Activated B cell treated with CpG ODN at 0.5 μM for 24 hours (primary cell): ENCODE measurements at regions not wholly inside any gene's neighbourhood (a gene's known extent, or its start where the extent isn't known, plus 50 kb on each side); places are given as distances from the start of the nearest gene placed in this dataset.

ENCODE experiments used
- ATAC-seq: fragments of 200-7000 bp; cut with Tn5 transposase; one replicate; pipeline ENCODE4 v1.10.0; 2021; ENCODE audit warnings: low read depth, mild to moderate bottlenecking, moderate library complexity
- CTCF ChIA-PET: fragments of 350-600 bp; sonication (Branson Sonifier 250); formaldehyde crosslinking; loops from one replicate; lab custom pipeline; 2021; ENCODE audit warnings: antibody characterized with exemption; lab: Charles Lee
- POLR2A ChIA-PET: fragments of 350-600 bp; sonication (Branson Sonifier 250); formaldehyde crosslinking; loops from one replicate; lab custom pipeline; 2021; ENCODE audit warnings: antibody characterized with exemption; lab: Charles Lee
- DNase-seq: peaks from one replicate; pipeline ENCODE4 v3.0.0; 2022
- H3K27ac Mint-ChIP-seq: one replicate; pipeline ENCODE4 v1.8.0; 2020; ENCODE audit warnings: mixed read lengths
- H3K27me3 Mint-ChIP-seq: one replicate; pipeline ENCODE4 v1.8.0; 2021; ENCODE audit warnings: mixed read lengths
- H3K36me3 Mint-ChIP-seq: one replicate; pipeline ENCODE4 v1.8.0; 2021; ENCODE audit warnings: low read depth, mixed read lengths
- H3K4me1 Mint-ChIP-seq: one replicate; pipeline ENCODE4 v1.8.0; 2021; ENCODE audit warnings: mixed read lengths
- H3K4me3 Mint-ChIP-seq: one replicate; pipeline ENCODE4 v1.8.0; 2020; ENCODE audit warnings: mild to moderate bottlenecking, mixed read lengths
- H3K9me3 Mint-ChIP-seq: one replicate; pipeline ENCODE4 v1.8.0; 2020; ENCODE audit warnings: mixed read lengths
- CTCF ChIP-seq: fragments of 200-600 bp; IDR thresholded peaks from one replicate; pipeline ENCODE4 v1.8.0; 2022; ENCODE audit warnings: antibody characterized with exemption, mild to moderate bottlenecking
- intact Hi-C: fragments of 100-400 bp; cut with micrococcal nuclease; formaldehyde crosslinking; loops from one replicate; pipeline ENCODE4 v1.15.1; 2024

- no peak for ATAC-seq
- H3K9me3 Mint-ChIP-seq, result peaks cover 3% of the 10 kb centered on the region
- TF ChIP-seq CTCF, result no peak
- H3K4me3 Mint-ChIP-seq, result no peak overlapping the region
- intact Hi-C loops, result no loop called here
- no peaks in the 10 kb centered on the region for H3K27me3 Mint-ChIP-seq
- POLR2A ChIA-PET, result interaction anchor here (0.6 kb wide), 1 partner anchor 248 kb away, joined by 4 read pairs; no protein-coding TSS in a partner anchor
- H3K4me1 Mint-ChIP-seq, result no peaks in the 10 kb centered on the region
- no peak for DNase-seq
- no peak overlapping the region for H3K27ac Mint-ChIP-seq
- no peaks in the 10 kb centered on the region for H3K36me3 Mint-ChIP-seq
- CTCF ChIA-PET, result no interaction called here
Observed at GRCh38 chr18:61006687-61007224, 326.5 kb upstream of the CDH20 start.

- peaks cover 4% of the 10 kb centered on the region for H3K9me3 Mint-ChIP-seq
- intact Hi-C loops, result no loop called here
- ATAC-seq, result no peak
Observed at GRCh38 chr18:61019338-61020301, 313.6 kb upstream of the CDH20 start.

GRCh38 chr18:61025596-61025995 is 307.6 kb upstream of the CDH20 start:
- H3K4me3 Mint-ChIP-seq, result no peak overlapping the region
- DNase-seq (no peak), ATAC-seq (no peak)
- H3K27ac Mint-ChIP-seq, result no peak overlapping the region
- no peaks in the 10 kb centered on the region for H3K4me1 Mint-ChIP-seq
- intact Hi-C loops, result no loop called here
- peaks cover 6% of the 10 kb centered on the region for H3K9me3 Mint-ChIP-seq
- ChIA-PET POLR2A (no interaction called here), CTCF (no interaction called here)
- H3K36me3 Mint-ChIP-seq, result no peaks in the 10 kb centered on the region
- no peak for TF ChIP-seq CTCF
- H3K27me3 Mint-ChIP-seq, result no peaks in the 10 kb centered on the region

More at GRCh38 chr18:61019338-61020301, 313.6 kb upstream of the CDH20 start:
- ChIA-PET POLR2A (no interaction called here), CTCF (no interaction called here)
- Mint-ChIP-seq H3K27me3 (no peaks in the 10 kb centered on the region), H3K27ac (no peak overlapping the region), H3K4me1 (no peaks in the 10 kb centered on the region), H3K4me3 (no peak overlapping the region), H3K36me3 (no peaks in the 10 kb centered on the region)
- no peak for TF ChIP-seq CTCF
- no peak for DNase-seq

GRCh38 chr18:61031626-61032025 is 301.6 kb upstream of the CDH20 start:
- ATAC-seq, result no peak
- H3K27me3 Mint-ChIP-seq, result no peaks in the 10 kb centered on the region
- no peak for DNase-seq

More at GRCh38 chr18:61031626-61032025, 301.6 kb upstream of the CDH20 start:
- Mint-ChIP-seq H3K27ac (no peak overlapping the region), H3K4me3 (no peak overlapping the region), H3K4me1 (no peaks in the 10 kb centered on the region), H3K36me3 (no peaks in the 10 kb centered on the region), H3K9me3 (peaks cover 2% of the 10 kb centered on the region)
- intact Hi-C loops, result no loop called here
- CTCF ChIA-PET, result no interaction called here
- POLR2A ChIA-PET, result no interaction called here
- no peak for TF ChIP-seq CTCF
